HCT116 (cell line): ENCODE measurements at regions not wholly inside any gene's neighbourhood (a gene's known extent, or its start where the extent isn't known, plus 50 kb on each side); places are given as distances from the start of the nearest gene placed in this dataset.

Experiments
- ATAC-seq: fragments of 200-7000 bp; cut with Tn5 transposase; 2 replicates; pipeline ENCODE4 v1.9.1; 2020; ENCODE audit warnings: mild to moderate bottlenecking, moderate library complexity
- BruUV-seq: library from RNA; stranded (reverse); fragments of 400-500 nt; replicated peaks from 2 replicates; lab custom pipeline; 2021; lab: Mats Ljungman, UMichigan
- CTCF ChIA-PET: fragments of 300-600 bp; sonication (Branson Sonifier 250); formaldehyde crosslinking; loops from one replicate; lab custom pipeline; 2021; ENCODE audit warnings: antibody characterized with exemption; lab: Charles Lee
- POLR2A ChIA-PET: fragments of 300-600, 350-600 bp; sonication (Branson Sonifier 250); formaldehyde crosslinking; loops from one replicate; lab custom pipeline; 2021; ENCODE audit warnings: antibody characterized with exemption; lab: Charles Lee
- RAD21 ChIA-PET, 2 experiments: fragments of 300-600 bp; sonication (Branson Sonifier 250); formaldehyde crosslinking; loops; one replicate each; lab custom pipeline; 2023; ENCODE audit warnings: low total read pairs in 2 of 2; ENCODE audit not compliant: uncharacterized antibody in 2 of 2, unreplicated experiment in 2 of 2, low non-redundant PET in 1 of 2; lab: Charles Lee
- DNase-seq: peaks from one replicate; pipeline ENCODE4 v3.0.0-alpha.2; 2010; ENCODE audit warnings: low read depth, low spot score
- H2AFZ ChIP-seq: fragments of 200-600 bp; shearing (Covaris generic), sonication (generic); 2 replicates; pipeline ENCODE4 v1.6.1; 2017; ENCODE audit warnings: low read depth, mixed run types, mixed read lengths, antibody characterized with exemption, low read length; ENCODE audit not compliant: poor library complexity, severe bottlenecking
- H3K27ac ChIP-seq: 2 replicates; pipeline ENCODE4 v1.5.1; 2012; ENCODE audit warnings: low read depth, low read length
- H3K27me3 ChIP-seq: fragments of 200-600 bp; sonication (generic); 2 replicates; pipeline ENCODE4 v1.6.1; 2016; ENCODE audit warnings: mixed run types, low read length, mixed read lengths; ENCODE audit not compliant: insufficient read depth
- H3K36me3 ChIP-seq, 2 experiments: fragments of 200-500 bp in 1 of 2; fragments of 200-600 bp in 1 of 2; sonication (Bioruptor generic) in 1 of 2; sonication (generic) in 1 of 2; 2 replicates each; pipeline versions ENCODE4 v1.5.1 to v1.6.1; 2014 to 2016; ENCODE audit warnings: low read length in 2 of 2, inconsistent platforms in 1 of 2, mixed read lengths in 1 of 2, mixed run types in 1 of 2; ENCODE audit not compliant: insufficient read depth in 2 of 2, control insufficient read depth in 1 of 2
- H3K4me1 ChIP-seq, 2 experiments: fragments of 200-600 bp in 1 of 2; sonication (generic) in 1 of 2; 2 replicates each; pipeline versions ENCODE4 v1.5.1 to v1.6.1; 2012 to 2017; ENCODE audit warnings: low read length in 2 of 2, inconsistent platforms in 1 of 2, mild to moderate bottlenecking in 1 of 2, mixed read lengths in 1 of 2, mixed run types in 1 of 2, moderate library complexity in 1 of 2; ENCODE audit not compliant: insufficient read depth in 2 of 2, control insufficient read depth in 1 of 2
- H3K4me2 ChIP-seq: fragments of 200-600 bp; sonication (generic); 2 replicates; pipeline ENCODE4 v1.6.1; 2017; ENCODE audit warnings: mixed run types, low read length, mixed read lengths
- H3K4me3 ChIP-seq, 2 experiments: fragments of 200-600 bp in 1 of 2; sonication (generic) in 1 of 2; replicated peaks in 1 of 2; 2 replicates each; pipeline ENCODE4 v1.5.1; 2011 to 2016; ENCODE audit warnings: low read length in 2 of 2, control low read depth in 1 of 2, low read depth in 1 of 2, mild to moderate bottlenecking in 1 of 2, mixed read lengths in 1 of 2, mixed run types in 1 of 2
- H3K79me2 ChIP-seq: fragments of 200-600 bp; sonication (generic); 2 replicates; pipeline ENCODE4 v1.6.1; 2017; ENCODE audit warnings: mild to moderate bottlenecking, mixed run types, low read length, moderate library complexity, mixed read lengths; ENCODE audit not compliant: insufficient read depth
- H3K9ac ChIP-seq: fragments of 200-600 bp; sonication (generic); 2 replicates; pipeline ENCODE4 v1.6.1; 2016; ENCODE audit warnings: low read length, mixed read lengths
- H3K9me2 ChIP-seq: fragments of 200-600 bp; sonication (generic), shearing (Covaris generic); 2 replicates; pipeline ENCODE4 v1.6.1; 2017; ENCODE audit warnings: mixed run types, mild to moderate bottlenecking, moderate library complexity; ENCODE audit not compliant: insufficient read depth
- H3K9me3 ChIP-seq, 2 experiments: fragments of 200-500 bp in 1 of 2; fragments of 200-600 bp in 1 of 2; sonication (Bioruptor generic) in 1 of 2; sonication (generic) in 1 of 2; 2 replicates each; pipeline ENCODE4 v1.6.1; 2014 to 2017; ENCODE audit warnings: low read length in 2 of 2, mixed read lengths in 2 of 2, inconsistent platforms in 1 of 2, low read depth in 1 of 2, mild to moderate bottlenecking in 1 of 2, mixed run types in 1 of 2, moderate library complexity in 1 of 2; ENCODE audit not compliant: control insufficient read depth in 1 of 2, insufficient read depth in 1 of 2
- H4K20me1 ChIP-seq: fragments of 200-600 bp; sonication (generic), shearing (Covaris generic); 2 replicates; pipeline ENCODE4 v1.6.1; 2017; ENCODE audit warnings: mixed run types, mild to moderate bottlenecking, moderate library complexity; ENCODE audit not compliant: insufficient read depth
- ATF3 ChIP-seq: IDR thresholded peaks from 2 replicates; pipeline ENCODE4 v1.6.1; 2012
- CBX3 ChIP-seq: IDR thresholded peaks from 2 replicates; pipeline ENCODE4 v1.6.1; 2012; ENCODE audit warnings: low read depth
- CEBPB ChIP-seq: IDR thresholded peaks from 2 replicates; pipeline ENCODE4 v1.6.1; 2012; ENCODE audit warnings: low read depth
- ELF1 ChIP-seq: IDR thresholded peaks from 2 replicates; pipeline ENCODE4 v1.6.1; 2012; ENCODE audit warnings: low read depth, borderline replicate concordance
- EZH2 ChIP-seq: fragments of 200-600 bp; sonication (generic); IDR thresholded peaks from 2 replicates; pipeline ENCODE4 v1.6.1; 2017; ENCODE audit warnings: antibody characterized with exemption, mixed run types
- EZH2phosphoT487 ChIP-seq: fragments of 200-600 bp; IDR thresholded peaks from 2 replicates; pipeline ENCODE4 v1.6.1; 2018; ENCODE audit warnings: antibody characterized with exemption, borderline replicate concordance
- JUND ChIP-seq: IDR thresholded peaks from 2 replicates; pipeline ENCODE4 v1.6.1; 2012
- POLR2A ChIP-seq: IDR thresholded peaks from 2 replicates; pipeline ENCODE4 v1.7.0; 2011; ENCODE audit warnings: borderline replicate concordance; ENCODE audit not compliant: insufficient read depth, insufficient read length; ENCODE audit errors: extremely low read depth
- POLR2AphosphoS5 ChIP-seq: IDR thresholded peaks from 2 replicates; pipeline ENCODE4 v1.6.1; 2011; ENCODE audit warnings: mild to moderate bottlenecking, low read depth, low read length, moderate library complexity
- RAD21 ChIP-seq: IDR thresholded peaks from 2 replicates; pipeline ENCODE4 v1.6.1; 2012; ENCODE audit warnings: low read depth, mild to moderate bottlenecking
- SIN3A ChIP-seq: IDR thresholded peaks from 2 replicates; pipeline ENCODE4 v1.6.1; 2012; ENCODE audit warnings: low read depth
- SP1 ChIP-seq: IDR thresholded peaks from 2 replicates; pipeline ENCODE4 v1.6.1; 2012; ENCODE audit warnings: low read depth
- SRF ChIP-seq: IDR thresholded peaks from 2 replicates; pipeline ENCODE4 v1.6.1; 2012; ENCODE audit warnings: low read depth
- TCF7L2 ChIP-seq: IDR thresholded peaks from 2 replicates; pipeline ENCODE4 v1.7.0; 2011; ENCODE audit warnings: borderline replicate concordance, inconsistent platforms; ENCODE audit not compliant: insufficient read depth, insufficient read length; ENCODE audit errors: extremely low read depth
- YY1 ChIP-seq: IDR thresholded peaks from 2 replicates; pipeline ENCODE4 v1.6.1; 2011; ENCODE audit warnings: low read length, low read depth, moderate library complexity, mild to moderate bottlenecking; ENCODE audit not compliant: insufficient replicate concordance; ENCODE audit errors: extremely low read depth
- ZFX ChIP-seq: fragments of 450-650 bp; IDR thresholded peaks from 2 replicates; pipeline ENCODE4 v1.6.1; 2017
- ZNF274 ChIP-seq: fragments of 200-500 bp; sonication (Bioruptor generic); IDR thresholded peaks from 2 replicates; pipeline ENCODE4 v1.6.1; 2014; ENCODE audit warnings: mild to moderate bottlenecking, low read depth, low read length, inconsistent platforms
- intact Hi-C: fragments of 100-400 bp; cut with micrococcal nuclease; formaldehyde crosslinking; loops from 2 replicates; pipeline ENCODE4 v1.10.0; 2022
- TF ChIP-seq, protein P1 (sequence below): IDR thresholded peaks from 2 replicates; pipeline ENCODE4 v1.6.1; 2012; ENCODE audit warnings: low read depth
- TF ChIP-seq, protein P2 (sequence below): IDR thresholded peaks from 2 replicates; pipeline ENCODE4 v1.6.1; 2012
- TF ChIP-seq, protein P3 (sequence below): IDR thresholded peaks from 2 replicates; pipeline ENCODE4 v1.6.1; 2011; ENCODE audit warnings: mild to moderate bottlenecking, low read length, moderate library complexity; ENCODE audit not compliant: insufficient replicate concordance; ENCODE audit errors: extremely low read depth

DNA sequence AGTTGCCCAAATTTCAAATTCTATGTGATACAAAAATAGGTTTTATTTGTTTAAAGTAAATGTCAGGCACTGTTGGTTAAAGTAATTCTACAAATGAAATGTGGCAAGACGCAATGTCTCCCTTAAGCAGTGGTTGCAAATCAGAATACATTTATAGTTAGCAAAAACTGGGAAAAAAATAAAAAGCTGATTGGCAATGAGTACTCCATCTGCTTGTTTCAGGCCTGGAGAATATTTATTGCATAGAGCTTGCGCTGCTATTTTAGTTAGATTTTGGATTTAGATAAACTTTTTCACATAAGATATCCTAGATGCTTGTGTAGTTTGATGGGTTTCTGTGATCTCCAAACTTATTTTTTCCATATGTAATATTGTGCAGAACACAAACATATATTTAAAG lies 224.0 kb upstream of the MPPED2 start:
- no peaks in the 10 kb centered on the region for H3K9me2 ChIP-seq
- H3K27me3 ChIP-seq: 0 out of 2 replicates have a peak, but pooled peaks cover 7% of the 10 kb centered on the region
- no peaks in the 10 kb centered on the region for H3K79me2 ChIP-seq
- H3K4me1 ChIP-seq: no peaks in the 10 kb centered on the region
- RAD21 ChIA-PET: no interaction called here
- H2AFZ ChIP-seq: no peak overlapping the region
- TF ChIP-seq, protein P1, sequence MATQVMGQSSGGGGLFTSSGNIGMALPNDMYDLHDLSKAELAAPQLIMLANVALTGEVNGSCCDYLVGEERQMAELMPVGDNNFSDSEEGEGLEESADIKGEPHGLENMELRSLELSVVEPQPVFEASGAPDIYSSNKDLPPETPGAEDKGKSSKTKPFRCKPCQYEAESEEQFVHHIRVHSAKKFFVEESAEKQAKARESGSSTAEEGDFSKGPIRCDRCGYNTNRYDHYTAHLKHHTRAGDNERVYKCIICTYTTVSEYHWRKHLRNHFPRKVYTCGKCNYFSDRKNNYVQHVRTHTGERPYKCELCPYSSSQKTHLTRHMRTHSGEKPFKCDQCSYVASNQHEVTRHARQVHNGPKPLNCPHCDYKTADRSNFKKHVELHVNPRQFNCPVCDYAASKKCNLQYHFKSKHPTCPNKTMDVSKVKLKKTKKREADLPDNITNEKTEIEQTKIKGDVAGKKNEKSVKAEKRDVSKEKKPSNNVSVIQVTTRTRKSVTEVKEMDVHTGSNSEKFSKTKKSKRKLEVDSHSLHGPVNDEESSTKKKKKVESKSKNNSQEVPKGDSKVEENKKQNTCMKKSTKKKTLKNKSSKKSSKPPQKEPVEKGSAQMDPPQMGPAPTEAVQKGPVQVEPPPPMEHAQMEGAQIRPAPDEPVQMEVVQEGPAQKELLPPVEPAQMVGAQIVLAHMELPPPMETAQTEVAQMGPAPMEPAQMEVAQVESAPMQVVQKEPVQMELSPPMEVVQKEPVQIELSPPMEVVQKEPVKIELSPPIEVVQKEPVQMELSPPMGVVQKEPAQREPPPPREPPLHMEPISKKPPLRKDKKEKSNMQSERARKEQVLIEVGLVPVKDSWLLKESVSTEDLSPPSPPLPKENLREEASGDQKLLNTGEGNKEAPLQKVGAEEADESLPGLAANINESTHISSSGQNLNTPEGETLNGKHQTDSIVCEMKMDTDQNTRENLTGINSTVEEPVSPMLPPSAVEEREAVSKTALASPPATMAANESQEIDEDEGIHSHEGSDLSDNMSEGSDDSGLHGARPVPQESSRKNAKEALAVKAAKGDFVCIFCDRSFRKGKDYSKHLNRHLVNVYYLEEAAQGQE: no peak
- TF ChIP-seq YY1 (no peak), EZH2phosphoT487 (no peak), EZH2 (no peak), SP1 (no peak), SRF (no peak), ZFX (no peak), CEBPB (no peak), SIN3A (no peak), ELF1 (no peak), CBX3 (no peak), ATF3 (no peak), ZNF274 (no peak), TCF7L2 (no peak), JUND (no peak), POLR2A (no peak), POLR2AphosphoS5 (no peak), RAD21 (no peak)
- TF ChIP-seq, protein P2, sequence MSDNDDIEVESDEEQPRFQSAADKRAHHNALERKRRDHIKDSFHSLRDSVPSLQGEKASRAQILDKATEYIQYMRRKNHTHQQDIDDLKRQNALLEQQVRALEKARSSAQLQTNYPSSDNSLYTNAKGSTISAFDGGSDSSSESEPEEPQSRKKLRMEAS: no peak
- TF ChIP-seq, protein P3, sequence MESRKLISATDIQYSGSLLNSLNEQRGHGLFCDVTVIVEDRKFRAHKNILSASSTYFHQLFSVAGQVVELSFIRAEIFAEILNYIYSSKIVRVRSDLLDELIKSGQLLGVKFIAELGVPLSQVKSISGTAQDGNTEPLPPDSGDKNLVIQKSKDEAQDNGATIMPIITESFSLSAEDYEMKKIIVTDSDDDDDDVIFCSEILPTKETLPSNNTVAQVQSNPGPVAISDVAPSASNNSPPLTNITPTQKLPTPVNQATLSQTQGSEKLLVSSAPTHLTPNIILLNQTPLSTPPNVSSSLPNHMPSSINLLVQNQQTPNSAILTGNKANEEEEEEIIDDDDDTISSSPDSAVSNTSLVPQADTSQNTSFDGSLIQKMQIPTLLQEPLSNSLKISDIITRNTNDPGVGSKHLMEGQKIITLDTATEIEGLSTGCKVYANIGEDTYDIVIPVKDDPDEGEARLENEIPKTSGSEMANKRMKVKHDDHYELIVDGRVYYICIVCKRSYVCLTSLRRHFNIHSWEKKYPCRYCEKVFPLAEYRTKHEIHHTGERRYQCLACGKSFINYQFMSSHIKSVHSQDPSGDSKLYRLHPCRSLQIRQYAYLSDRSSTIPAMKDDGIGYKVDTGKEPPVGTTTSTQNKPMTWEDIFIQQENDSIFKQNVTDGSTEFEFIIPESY: no peak
- BruUV-seq: no TSS peak
- H3K4me3 ChIP-seq: no peak overlapping the region
- no peaks in the 10 kb centered on the region for H3K9me3 ChIP-seq
- H3K27ac ChIP-seq: no peak overlapping the region
- no peaks in the 10 kb centered on the region for H3K36me3 ChIP-seq
- no peak overlapping the region for H3K9ac ChIP-seq
- intact Hi-C loops: no loop called here
- POLR2A ChIA-PET: no interaction called here
- H4K20me1 ChIP-seq: no peaks in the 10 kb centered on the region
- DNase-seq: no peak
- ATAC-seq: no peak
- no peak overlapping the region for H3K4me2 ChIP-seq
- CTCF ChIA-PET: no interaction called here
